Right lobe of liver (tissue), 6 donors: ENCODE measurements at regions not wholly inside any gene's neighbourhood (a gene's known extent, or its start where the extent isn't known, plus 50 kb on each side); places are given as distances from the start of the nearest gene placed in this dataset.
"Not testable (repeated sequence)": the region's sequence is repeated elsewhere in the genome, so short reads cannot be mapped to it uniquely, and the experiment has no call there.

Experiments
- ATAC-seq, 4 donors: fragments of 200-7000 bp; cut with Tn5 transposase; one replicate each; pipeline ENCODE4 v1.9.1; 2020; ENCODE audit warnings: mild to moderate bottlenecking in 4 of 4, moderate library complexity in 4 of 4
- DNase-seq, 3 donors: peaks; one replicate each; pipeline ENCODE4 v3.0.0-alpha.2; 2020
- H3K27ac ChIP-seq, 3 donors: fragments of 200-600 bp; one replicate each; pipeline ENCODE4 v1.8.0; 2022
- H3K27me3 ChIP-seq, 2 donors: fragments of 200-600 bp; one replicate each; pipeline ENCODE4 v1.8.0; 2022
- H3K36me3 ChIP-seq, 4 donors: fragments of 200-600 bp; sonication (generic) in 1 of 4; one replicate each; pipeline versions ENCODE4 v1.5.1 to v1.8.0; 2017 to 2022; ENCODE audit warnings: control low read depth in 1 of 4
- H3K4me1 ChIP-seq, 4 donors: fragments of 200-600 bp; sonication (generic) in 1 of 4; one replicate each; pipeline versions ENCODE4 v1.5.1 to v1.8.0; 2017 to 2022; ENCODE audit warnings: control low read depth in 1 of 4
- H3K4me3 ChIP-seq, 3 donors: fragments of 200-600 bp; one replicate each; pipeline ENCODE4 v1.8.0; 2022
- H3K9me3 ChIP-seq, 4 donors: fragments of 200-600 bp; sonication (generic) in 1 of 4; one replicate each; pipeline versions ENCODE4 v1.5.1 to v1.8.0; 2017 to 2022; ENCODE audit warnings: control low read depth in 1 of 4
- POLR2A ChIP-seq: fragments of 450-650 bp; IDR thresholded peaks from one replicate; pipeline ENCODE4 v1.6.1; 2017; ENCODE audit warnings: antibody characterized with exemption, mild to moderate bottlenecking
- WGBS: methylation state at CpG from one replicate; pipeline ENCODE4 v1.1.6; 2018; ENCODE audit warnings: low coverage, low lambda C conversion rate; ENCODE audit not compliant: insufficient coverage; ENCODE audit errors: missing lambda C conversion rate; 5-methylcytosine and 5-hydroxymethylcytosine counted together
- intact Hi-C, 2 donors: fragments of 100-400 bp; cut with DNase I; formaldehyde crosslinking; loops; one replicate each; pipeline versions ENCODE4 v1.11.2 to v1.14.1; 2022
- TF ChIP-seq, protein P1 (sequence below), 4 donors: fragments of 200-600 bp in 3 of 4; fragments of 450-650 bp in 1 of 4; IDR thresholded peaks; one replicate each; pipeline versions ENCODE4 v1.5.1 to v1.8.0; 2016 to 2022; ENCODE audit warnings: antibody characterized with exemption in 4 of 4, mild to moderate bottlenecking in 2 of 4
- donor health status: DM: no; HTN: yes; CAD: no.
- donor health status: DM: no; HTN: no; CAD: no.
- donor health status: DM: no; HTN: no; CAD: no.
- donor health status: DM: no; HTN: yes; CAD: no.
- donor health status: DM: no; HTN: yes; CAD: no.

DNA sequence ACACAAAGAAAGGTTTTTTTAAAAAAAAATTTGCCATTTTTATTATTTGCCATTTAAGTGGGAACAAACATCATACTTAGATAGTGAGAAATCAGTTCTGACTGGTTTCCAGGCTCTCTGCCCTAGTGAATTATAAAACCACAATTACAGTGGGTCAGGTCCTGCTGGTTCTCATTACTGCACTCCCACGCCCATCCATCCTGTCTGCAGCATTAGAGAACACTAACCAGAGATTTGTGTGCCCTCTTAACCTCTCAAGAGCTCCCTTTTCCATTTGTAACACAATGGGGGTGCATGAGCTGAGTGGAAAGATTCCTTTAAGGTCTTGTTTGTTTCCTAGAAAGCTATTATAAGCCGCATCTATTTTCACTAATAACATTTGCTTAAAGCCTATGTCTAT lies 489.3 kb downstream of the AMY1C start:
- intact Hi-C loops: no loop called here
- Histone ChIP-seq H3K36me3 (no peaks in the 10 kb centered on the region), H3K27ac (no peak overlapping the region), H3K4me3 (no peak overlapping the region), H3K27me3 (no peaks in the 10 kb centered on the region), H3K4me1 (no peaks in the 10 kb centered on the region), H3K9me3 (no peaks in the 10 kb centered on the region)
- ATAC-seq (no peak), DNase-seq (no peak)
- TF ChIP-seq POLR2A: no peak
- TF ChIP-seq, protein P1, sequence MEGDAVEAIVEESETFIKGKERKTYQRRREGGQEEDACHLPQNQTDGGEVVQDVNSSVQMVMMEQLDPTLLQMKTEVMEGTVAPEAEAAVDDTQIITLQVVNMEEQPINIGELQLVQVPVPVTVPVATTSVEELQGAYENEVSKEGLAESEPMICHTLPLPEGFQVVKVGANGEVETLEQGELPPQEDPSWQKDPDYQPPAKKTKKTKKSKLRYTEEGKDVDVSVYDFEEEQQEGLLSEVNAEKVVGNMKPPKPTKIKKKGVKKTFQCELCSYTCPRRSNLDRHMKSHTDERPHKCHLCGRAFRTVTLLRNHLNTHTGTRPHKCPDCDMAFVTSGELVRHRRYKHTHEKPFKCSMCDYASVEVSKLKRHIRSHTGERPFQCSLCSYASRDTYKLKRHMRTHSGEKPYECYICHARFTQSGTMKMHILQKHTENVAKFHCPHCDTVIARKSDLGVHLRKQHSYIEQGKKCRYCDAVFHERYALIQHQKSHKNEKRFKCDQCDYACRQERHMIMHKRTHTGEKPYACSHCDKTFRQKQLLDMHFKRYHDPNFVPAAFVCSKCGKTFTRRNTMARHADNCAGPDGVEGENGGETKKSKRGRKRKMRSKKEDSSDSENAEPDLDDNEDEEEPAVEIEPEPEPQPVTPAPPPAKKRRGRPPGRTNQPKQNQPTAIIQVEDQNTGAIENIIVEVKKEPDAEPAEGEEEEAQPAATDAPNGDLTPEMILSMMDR (IDR thresholded peaks at IDR 0.05): no peak
- WGBS: 39% methylated on average over 2 of the region's 2 CpGs

GRCh38 chr1:104248385-104248784 lies 498.7 kb downstream of the AMY1C start:
- Histone ChIP-seq H3K4me1 (no peaks in the 10 kb centered on the region), H3K4me3 (no peak overlapping the region), H3K36me3 (no peaks in the 10 kb centered on the region), H3K9me3 (no peaks in the 10 kb centered on the region), H3K27ac (no peak overlapping the region), H3K27me3 (no peaks in the 10 kb centered on the region)
- intact Hi-C loops: no loop called here
- WGBS: 26% methylated on average over 4 of the region's 4 CpGs
- ATAC-seq (no peak), DNase-seq (no peak)
- no peak for TF ChIP-seq POLR2A
- TF ChIP-seq, protein P1 (IDR thresholded peaks at IDR 0.05): no peak

GRCh38 chr1:104259481-104259880 lies 509.8 kb downstream of the AMY1C start:
- no peaks in the 10 kb centered on the region for H3K4me1 ChIP-seq
- DNase-seq (no peak), ATAC-seq (no peak)
- H3K9me3 ChIP-seq: no peaks in the 10 kb centered on the region
- no peaks in the 10 kb centered on the region for H3K27me3 ChIP-seq
- no peak for TF ChIP-seq POLR2A
- TF ChIP-seq, protein P1 (IDR thresholded peaks at IDR 0.05): no peak
- intact Hi-C loops: no loop called here
- no peak overlapping the region for H3K4me3 ChIP-seq
- H3K36me3 ChIP-seq: no peaks in the 10 kb centered on the region
- 0% methylated on average over 1 of the region's 1 CpG for WGBS
- H3K27ac ChIP-seq: no peak overlapping the region

DNA sequence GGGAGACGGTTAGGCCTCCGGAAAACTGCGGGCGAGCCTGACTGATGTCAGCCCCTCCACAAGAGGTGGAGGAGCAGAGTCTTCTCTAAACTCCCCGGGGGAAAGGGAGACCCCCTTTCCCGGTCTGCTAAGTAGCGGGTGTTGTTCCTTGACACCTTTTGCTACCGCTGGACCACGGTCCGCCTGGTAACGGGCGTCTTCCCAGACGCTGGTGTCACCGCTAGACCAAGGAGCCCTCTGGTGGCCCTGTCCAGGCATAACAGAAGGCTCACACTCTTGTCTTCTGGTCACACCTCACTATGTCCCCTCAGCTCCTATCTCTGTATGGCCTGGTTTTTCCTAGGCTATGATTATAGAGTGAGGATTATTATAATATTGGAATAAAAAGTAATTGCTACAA lies 513.4 kb downstream of the AMY1C start:
- WGBS: 82% methylated on average over 3 of the region's 14 CpGs
- H3K9me3 ChIP-seq, ATAC-seq, H3K36me3 ChIP-seq, H3K27me3 ChIP-seq, intact Hi-C loops, H3K4me3 ChIP-seq, H3K27ac ChIP-seq, H3K4me1 ChIP-seq, DNase-seq: not testable (repeated sequence)

DNA sequence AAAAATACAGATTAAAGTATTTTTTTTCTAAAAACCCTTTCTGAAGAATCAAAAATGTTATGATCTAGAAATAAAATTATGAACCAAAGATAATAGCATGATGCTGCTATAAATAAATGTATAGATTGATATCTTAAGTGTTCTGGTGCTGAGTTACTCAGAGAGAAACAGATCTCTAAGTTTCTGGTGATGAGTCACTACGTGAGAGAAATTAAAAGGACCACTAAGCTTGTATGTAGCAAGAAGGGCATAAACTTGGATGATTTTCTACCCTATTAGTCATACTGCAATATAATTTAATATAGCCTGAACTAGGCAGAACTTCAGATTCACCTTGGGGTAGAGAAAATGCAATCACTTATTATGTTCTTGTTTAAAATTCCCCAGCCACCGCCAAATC lies 514.8 kb downstream of the AMY1C start:
- intact Hi-C loops: no loop called here
- ATAC-seq (no peak), DNase-seq (no peak)
- no peak overlapping the region for H3K4me3 ChIP-seq
- no peak overlapping the region for H3K27ac ChIP-seq
- no peaks in the 10 kb centered on the region for H3K36me3 ChIP-seq
- H3K4me1 ChIP-seq: no peaks in the 10 kb centered on the region
- no peaks in the 10 kb centered on the region for H3K9me3 ChIP-seq
- WGBS: 31% methylated on average over 2 of the region's 2 CpGs
- TF ChIP-seq POLR2A: no peak
- TF ChIP-seq, protein P1 (IDR thresholded peaks at IDR 0.05): no peak
- H3K27me3 ChIP-seq: no peaks in the 10 kb centered on the region
